ENCODE measurements at regions not wholly inside any gene's neighbourhood (a gene's known extent, or its start where the extent isn't known, plus 50 kb on each side); places are given as distances from the start of the nearest gene placed in this dataset.

- no peak for TF ChIP-seq CTCF (IDR thresholded peaks at IDR 0.05; ENCODE audit: low read depth, low read length, missing control alignments)
- H3K4me3 ChIP-seq (ENCODE audit: low read depth, low read length), result no peak overlapping the region
- no peak for DNase-seq (ENCODE audit: low read depth)
- in situ Hi-C loops (cut with HindIII; ENCODE audit: low sequenced_read_pairs), result loop anchor here (5.0 kb wide), 1 partner anchor 206 kb away; no protein-coding TSS in a partner anchor
Measured at GRCh38 chr2:12928197-12928774, 211.6 kb downstream of the TRIB2 start.

- TF ChIP-seq CTCF (IDR thresholded peaks at IDR 0.05; ENCODE audit: low read depth, low read length, missing control alignments), result no peak
- in situ Hi-C loops (cut with HindIII; ENCODE audit: low sequenced_read_pairs), result loop anchor here (5.0 kb wide), 1 partner anchor 207 kb away; no protein-coding TSS in a partner anchor
- no peak overlapping the region for H3K4me3 ChIP-seq (ENCODE audit: low read depth, low read length)
- no peak for DNase-seq (ENCODE audit: low read depth)
Measured at GRCh38 chr2:12928775-12929401, 212.2 kb downstream of the TRIB2 start.

- TF ChIP-seq CTCF (IDR thresholded peaks at IDR 0.05; ENCODE audit: low read depth, low read length, missing control alignments), result no peak
- no peak for DNase-seq (ENCODE audit: low read depth)
- no peak overlapping the region for H3K4me3 ChIP-seq (ENCODE audit: low read depth, low read length)
- in situ Hi-C loops (cut with HindIII; ENCODE audit: low sequenced_read_pairs), result loop anchor here (5.0 kb wide), 1 partner anchor 207 kb away; no protein-coding TSS in a partner anchor
Measured at GRCh38 chr2:12929758-12930157, 213.0 kb downstream of the TRIB2 start.

- no peak overlapping the region for H3K4me3 ChIP-seq (ENCODE audit: low read depth, low read length)
- no peak for DNase-seq (ENCODE audit: low read depth)
- in situ Hi-C loops (cut with HindIII; ENCODE audit: low sequenced_read_pairs), result no loop called here
- no peak for TF ChIP-seq CTCF (IDR thresholded peaks at IDR 0.05; ENCODE audit: low read depth, low read length, missing control alignments)
Measured at GRCh38 chr2:12930391-12930790, 213.7 kb downstream of the TRIB2 start.

- in situ Hi-C loops (cut with HindIII; ENCODE audit: low sequenced_read_pairs), result no loop called here
- peak; percentile 53 for DNase-seq (ENCODE audit: low read depth)
- H3K4me3 ChIP-seq (ENCODE audit: low read depth, low read length), result no peak overlapping the region
- TF ChIP-seq CTCF (IDR thresholded peaks at IDR 0.05; ENCODE audit: low read depth, low read length, missing control alignments), result peak; percentile 89
Measured at GRCh38 chr2:12931186-12931844, 214.6 kb downstream of the TRIB2 start.

- H3K4me3 ChIP-seq (ENCODE audit: low read depth, low read length), result no peak overlapping the region
- no peak for DNase-seq (ENCODE audit: low read depth)
- TF ChIP-seq CTCF (IDR thresholded peaks at IDR 0.05; ENCODE audit: low read depth, low read length, missing control alignments), result no peak
- in situ Hi-C loops (cut with HindIII; ENCODE audit: low sequenced_read_pairs), result no loop called here
Measured at GRCh38 chr2:12932192-12932591, 215.5 kb downstream of the TRIB2 start.

Measured in astrocyte of the cerebellum (primary cell).